ENCODE measurements at regions not wholly inside any gene's neighbourhood (a gene's known extent, or its start where the extent isn't known, plus 50 kb on each side); places are given as distances from the start of the nearest gene placed in this dataset.
"Not testable (repeated sequence)": the region's sequence is repeated elsewhere in the genome, so short reads cannot be mapped to it uniquely, and the experiment has no call there.

DNA sequence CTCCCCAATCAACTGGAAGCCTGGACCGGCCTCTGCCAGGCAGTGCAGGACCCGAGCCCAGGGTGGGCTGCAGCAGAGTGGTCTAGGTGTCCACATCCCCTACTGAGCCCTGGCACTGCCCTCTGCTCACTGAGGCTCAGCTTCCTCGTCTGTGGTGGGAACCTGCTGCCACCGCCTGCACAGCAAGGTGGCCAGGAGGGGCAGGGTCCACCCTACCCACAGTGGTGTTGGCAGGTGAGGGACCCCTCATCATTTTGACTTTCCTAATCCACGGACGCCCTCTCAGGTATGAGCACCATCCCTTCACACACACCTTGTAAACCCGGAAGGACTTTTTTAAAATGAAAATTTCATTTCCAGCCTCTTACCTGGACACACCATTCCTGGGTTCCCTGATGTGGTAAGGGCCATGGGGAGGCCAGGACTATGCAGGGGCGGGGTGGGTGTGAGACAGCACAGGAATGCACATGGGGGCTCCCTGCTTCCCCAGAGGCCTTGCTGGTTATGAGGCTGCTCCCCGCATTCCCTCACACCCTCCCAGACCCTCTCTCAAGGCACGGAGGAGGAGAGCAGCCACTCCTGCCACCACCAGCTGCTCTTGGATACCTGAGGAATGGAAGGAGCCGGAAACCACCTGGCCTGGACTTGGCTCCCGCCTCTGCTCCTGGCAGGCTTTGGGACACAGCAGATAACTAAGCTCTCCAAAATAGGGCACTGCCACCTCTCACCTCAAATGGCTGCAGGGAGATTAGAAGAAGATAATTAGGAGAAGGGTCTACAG, 185.9 kb upstream of the TPM1 start:
- no peak for FAIRE-seq

DNA sequence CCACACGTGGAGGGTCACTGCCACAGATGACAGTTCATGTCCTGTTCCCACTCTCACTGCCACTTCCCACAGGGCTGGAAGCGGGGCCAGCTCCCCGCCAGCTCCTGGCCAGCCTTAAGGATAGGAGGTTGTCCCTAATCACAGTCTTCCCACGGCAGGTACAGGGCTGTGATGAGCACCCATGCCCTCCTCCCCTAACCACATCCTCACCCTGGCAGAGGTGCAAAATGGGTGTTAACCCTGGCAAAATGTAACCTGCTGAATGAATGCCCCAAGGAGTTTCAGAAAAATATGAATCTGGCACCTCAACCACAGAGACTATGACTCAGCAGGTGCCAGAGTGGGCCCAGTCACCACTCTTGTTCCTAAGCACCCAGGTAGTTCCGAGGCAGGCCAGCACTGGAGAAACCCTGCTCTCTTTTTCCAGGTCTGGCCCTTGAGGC, 185.1 kb upstream of the TPM1 start:
- DNase-seq (ENCODE audit: insufficient read length, low spot score) (no peak), FAIRE-seq (no peak)

More for the DNA sequence above, 185.9 kb upstream of the TPM1 start:
- DNase-seq (ENCODE audit: insufficient read length, low spot score) = no peak

DNA sequence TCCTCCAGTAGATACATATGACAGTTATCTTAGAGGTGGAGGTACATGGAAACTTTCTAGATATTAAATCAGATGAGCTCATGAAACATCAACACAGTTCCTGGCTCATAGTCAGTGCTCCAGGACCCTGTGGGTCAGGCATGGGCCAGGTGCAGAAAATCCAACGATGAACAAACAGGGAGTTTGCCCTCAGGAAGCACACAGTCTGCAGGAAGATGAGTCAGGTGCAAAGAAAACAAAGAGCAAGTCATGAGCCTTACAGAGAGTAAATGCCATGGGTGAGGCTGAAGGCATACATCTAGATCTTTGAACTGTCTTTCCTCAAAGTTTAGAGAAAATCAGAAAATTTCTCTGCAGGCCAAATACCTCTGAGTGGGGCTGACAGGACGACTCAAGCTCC, 184.2 kb upstream of the TPM1 start:
- no peak for FAIRE-seq
- DNase-seq (ENCODE audit: insufficient read length, low spot score) = no peak

DNA sequence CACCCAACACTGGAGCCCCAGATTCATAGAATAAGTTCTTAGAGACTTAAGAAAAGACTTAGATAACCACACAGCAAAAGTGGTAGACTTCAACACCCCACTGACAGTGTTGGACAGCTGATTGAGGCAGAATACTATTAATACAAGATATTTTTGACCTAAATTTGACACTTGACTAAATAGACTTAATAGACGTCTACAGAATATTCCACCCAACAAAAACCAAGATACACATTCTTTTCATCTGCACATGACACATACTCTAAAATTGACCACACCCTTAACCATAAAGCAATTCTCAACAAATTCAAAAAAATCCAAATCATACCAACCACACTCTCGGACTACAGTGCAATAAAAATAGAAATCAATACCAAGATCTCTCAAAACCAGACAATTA, 179.8 kb upstream of the TPM1 start:
- DNase-seq (ENCODE audit: insufficient read length, low spot score) (no peak), FAIRE-seq (no peak)

GRCh38 chr15:62866366-62866765, 176.2 kb upstream of the TPM1 start:
- FAIRE-seq (no peak), DNase-seq (ENCODE audit: insufficient read length, low spot score) (no peak)

DNA sequence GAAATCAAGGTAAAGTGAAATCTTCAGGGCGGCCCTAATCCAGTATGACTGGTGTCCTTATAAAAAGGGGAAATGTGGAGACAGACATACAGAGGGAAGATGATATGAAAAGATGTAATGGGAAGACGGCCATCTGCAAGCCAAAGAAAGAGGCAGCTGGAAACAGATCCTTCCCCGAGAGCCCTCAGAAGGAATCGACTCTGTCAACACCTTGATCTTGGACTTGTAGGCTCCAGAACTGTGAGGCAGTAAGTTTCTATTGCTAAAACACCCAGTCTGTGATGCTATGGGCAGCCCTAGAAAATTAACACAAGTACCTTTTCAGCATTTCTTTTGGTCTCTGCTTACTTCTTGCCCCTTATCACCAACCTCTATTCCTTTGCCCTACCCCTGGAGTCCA, 174.7 kb upstream of the TPM1 start:
- DNase-seq (ENCODE audit: insufficient read length, low spot score) (no peak), FAIRE-seq (no peak)

GRCh38 chr15:62868507-62868906, 174.0 kb upstream of the TPM1 start:
- FAIRE-seq (no peak), DNase-seq (ENCODE audit: insufficient read length, low spot score) (no peak)

DNA sequence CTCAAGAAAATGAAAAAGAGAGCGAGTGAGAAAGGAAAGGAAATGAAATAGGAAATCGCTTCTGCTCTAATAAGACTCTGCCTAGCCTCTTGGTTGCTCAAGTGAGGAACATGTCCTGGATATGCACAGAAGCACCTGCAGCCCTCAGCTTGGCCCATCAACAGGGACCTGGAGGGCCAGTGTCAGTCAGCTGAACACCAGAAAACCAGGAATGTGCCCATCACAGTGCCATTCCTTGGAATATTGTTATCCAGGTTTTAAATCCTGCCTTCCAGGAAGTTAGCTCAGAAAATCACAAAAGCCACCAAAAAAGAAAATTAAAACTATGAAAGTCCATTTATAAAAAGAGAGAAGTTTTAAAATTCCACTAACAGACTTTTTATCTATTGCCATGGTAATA, 173.4 kb upstream of the TPM1 start:
- DNase-seq (ENCODE audit: insufficient read length, low spot score) (no peak), FAIRE-seq (no peak)

DNA sequence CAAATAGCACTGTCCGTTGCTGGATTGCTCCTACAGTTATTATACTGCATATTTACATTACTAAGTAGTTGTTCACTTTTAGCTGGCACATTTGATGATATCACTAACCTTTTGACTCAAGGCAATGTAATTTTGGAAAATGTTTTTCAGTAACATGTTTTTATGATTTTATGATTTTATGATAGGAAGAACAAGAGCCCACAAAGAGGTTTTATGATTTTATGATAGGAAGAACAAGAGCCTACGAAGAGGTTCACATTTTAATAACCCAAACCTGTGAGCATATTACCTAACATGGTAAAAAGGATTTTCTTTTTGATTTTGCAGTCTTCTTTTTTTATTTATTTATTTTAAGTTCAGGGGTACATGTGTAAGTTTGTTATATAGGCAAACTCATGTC, 172.3 kb upstream of the TPM1 start:
- FAIRE-seq = no peak
- no peak for DNase-seq (ENCODE audit: insufficient read length, low spot score)

GRCh38 chr15:62870701-62871100, 171.8 kb upstream of the TPM1 start:
- DNase-seq (ENCODE audit: insufficient read length, low spot score); FAIRE-seq: not testable (repeated sequence)

- no peak for DNase-seq (ENCODE audit: insufficient read length, low spot score)
- FAIRE-seq = no peak
Measured at GRCh38 chr15:62873203-62873602, 169.3 kb upstream of the TPM1 start.

DNA sequence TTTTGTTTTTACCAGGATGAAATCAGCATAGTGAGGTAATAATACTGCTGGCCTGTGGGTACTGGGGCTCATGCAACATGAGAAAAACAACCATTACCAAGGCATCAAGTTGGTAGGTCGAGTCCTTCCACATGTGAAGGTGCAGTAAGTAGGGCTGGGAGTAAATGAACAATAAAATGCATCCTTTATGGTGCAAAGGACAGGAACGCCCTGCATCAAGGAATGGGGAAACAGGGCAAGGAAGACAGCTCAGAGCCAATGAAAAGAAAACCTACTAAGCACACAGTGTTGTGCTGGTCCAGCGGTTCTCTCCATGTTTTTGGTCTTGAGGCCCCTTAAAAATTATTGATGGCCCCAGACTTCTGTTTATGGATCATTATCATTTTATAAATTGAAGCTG, 168.5 kb upstream of the TPM1 start:
- DNase-seq (ENCODE audit: insufficient read length, low spot score) = no peak
- FAIRE-seq = no peak

- FAIRE-seq (no peak), DNase-seq (ENCODE audit: insufficient read length, low spot score) (no peak)
Measured at GRCh38 chr15:62874959-62875625, 167.5 kb upstream of the TPM1 start.

GRCh38 chr15:62875626-62876021, 166.9 kb upstream of the TPM1 start:
- DNase-seq (ENCODE audit: insufficient read length, low spot score) (no peak), FAIRE-seq (no peak)

- DNase-seq (ENCODE audit: insufficient read length, low spot score) (no peak), FAIRE-seq (no peak)
Measured at GRCh38 chr15:62877276-62877857, 165.2 kb upstream of the TPM1 start.

- FAIRE-seq (no peak), DNase-seq (ENCODE audit: insufficient read length, low spot score) (no peak)
Measured at GRCh38 chr15:62878070-62878469, 164.5 kb upstream of the TPM1 start.

DNA sequence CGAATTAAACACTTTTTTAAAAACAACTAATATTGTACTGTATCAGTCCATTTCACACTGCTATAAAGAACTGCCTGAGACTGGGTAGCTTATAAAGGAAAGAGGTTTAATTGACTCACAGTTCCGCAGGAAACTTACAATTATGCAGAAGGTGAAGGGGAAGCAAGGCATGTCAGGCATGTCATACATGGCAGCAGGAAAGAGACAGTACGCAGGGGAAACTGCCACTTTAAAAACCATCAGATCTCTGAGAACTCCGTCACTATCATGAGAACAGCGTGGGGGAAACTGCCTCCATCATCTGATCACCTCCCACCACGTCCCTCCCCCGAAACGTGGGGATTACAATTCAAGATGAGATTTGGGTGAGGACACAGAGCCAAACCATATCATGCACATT, 162.8 kb upstream of the TPM1 start:
- DNase-seq (ENCODE audit: insufficient read length, low spot score) = no peak
- FAIRE-seq = no peak

DNA sequence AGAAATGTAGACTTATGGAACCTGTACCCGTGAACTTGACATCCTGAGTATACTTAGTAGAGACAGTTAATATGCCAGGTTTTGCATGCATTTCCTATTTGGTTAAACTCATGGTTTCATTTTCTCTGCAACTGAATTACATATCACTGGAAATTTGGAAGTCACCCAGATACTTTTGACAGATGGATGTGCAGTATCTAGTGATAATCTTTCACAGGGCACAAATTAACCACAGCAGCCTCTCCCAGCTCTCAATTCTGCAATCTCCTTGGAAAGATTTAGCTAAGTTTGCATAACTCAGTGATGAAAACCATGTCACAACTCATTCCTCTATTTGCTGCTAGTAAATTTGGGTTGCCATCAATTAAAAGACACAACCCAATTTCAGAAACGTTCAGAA, 162.3 kb upstream of the TPM1 start:
- no peak for DNase-seq (ENCODE audit: insufficient read length, low spot score)
- no peak for FAIRE-seq

DNA sequence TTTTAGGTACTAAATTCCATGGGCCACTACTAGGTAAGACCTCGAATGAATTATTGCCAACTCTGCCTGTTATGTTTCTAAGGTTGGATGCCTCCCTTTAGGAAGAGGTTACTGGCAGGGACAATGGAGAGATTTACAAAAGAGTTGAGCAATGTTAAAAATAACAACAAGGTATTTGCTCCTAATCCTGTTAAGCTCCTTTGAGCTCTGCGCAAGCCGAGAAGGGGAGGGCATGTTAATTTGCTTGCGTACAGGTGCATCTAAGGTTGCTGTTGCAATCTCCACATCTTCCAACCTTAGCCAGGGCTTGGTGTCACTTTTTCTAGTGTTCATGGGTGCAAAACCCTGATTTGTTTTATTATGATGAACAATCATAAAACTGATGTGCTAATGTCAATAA, 161.5 kb upstream of the TPM1 start:
- no peak for DNase-seq (ENCODE audit: insufficient read length, low spot score)
- no peak for FAIRE-seq

DNA sequence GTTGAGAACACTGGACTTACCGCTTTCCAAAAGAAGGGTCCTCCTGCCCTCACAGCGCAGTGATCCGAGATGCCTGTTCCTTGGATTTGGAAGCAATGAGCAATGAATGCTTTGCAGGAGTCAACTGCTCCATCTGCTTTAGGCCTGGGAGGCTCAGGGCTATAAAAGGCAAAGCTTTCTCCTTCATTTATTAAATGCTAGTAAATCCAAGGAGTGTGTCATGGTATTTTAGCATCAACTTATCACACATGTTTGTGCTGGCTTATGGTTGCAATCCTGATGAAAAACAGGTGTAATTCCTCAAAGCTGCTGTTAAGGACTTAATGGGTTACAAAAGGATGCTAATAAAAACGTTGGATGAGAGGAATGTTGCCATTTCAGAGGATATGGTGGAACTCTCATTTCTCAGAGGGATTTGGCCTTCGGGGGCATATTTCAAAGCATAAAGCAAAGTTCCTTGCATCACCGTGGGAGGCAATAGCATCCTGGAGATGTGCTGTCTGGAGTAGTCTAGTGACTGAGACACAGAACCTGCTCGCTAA, 158.5 kb upstream of the TPM1 start:
- DNase-seq (ENCODE audit: insufficient read length, low spot score) (no peak), FAIRE-seq (no peak)

GRCh38 chr15:62886431-62887071, 156.0 kb upstream of the TPM1 start:
- FAIRE-seq (no peak), DNase-seq (ENCODE audit: insufficient read length, low spot score) (no peak)

All from GM19239 (cell line).